ENCODE measurements at regions not wholly inside any gene's neighbourhood (a gene's known extent, or its start where the extent isn't known, plus 50 kb on each side); places are given as distances from the start of the nearest gene placed in this dataset.

DNA sequence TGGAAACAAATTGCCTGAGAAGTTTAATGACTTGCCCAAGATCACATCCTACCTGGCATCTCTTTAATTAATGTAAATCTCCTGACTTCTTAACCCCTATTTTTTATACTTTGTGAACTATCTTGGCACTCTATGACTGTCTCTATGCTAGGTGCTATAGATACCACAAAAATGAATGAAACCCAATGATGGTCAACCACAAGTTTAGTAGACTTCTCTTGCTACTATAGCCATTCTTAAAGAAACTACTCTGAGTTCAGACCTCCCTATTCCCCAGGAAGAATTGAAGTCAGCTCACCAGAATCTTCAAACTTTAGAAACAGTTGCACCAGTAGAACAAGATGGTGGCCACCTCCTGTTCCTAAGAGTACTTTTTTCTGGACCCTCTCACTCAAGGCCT, 191.1 kb downstream of the RSL24D1 start:
- H3K36me3 Mint-ChIP-seq: no peaks in the 10 kb centered on the region
- Histone ChIP-seq H4K20me1 (ENCODE audit: insufficient read depth, low read length) (no peaks in the 10 kb centered on the region), H3K4me2 (replicated peaks; ENCODE audit: extremely low read depth, low read length, poor library complexity, severe bottlenecking) (no peak overlapping the region), H3K36me3 (replicated peaks in 1 of 2; ENCODE audit: control insufficient read depth in 1 of 2, insufficient read depth in 2 of 2, low read length in 2 of 2) (no peaks in the 10 kb centered on the region), H3K79me2 (ENCODE audit: insufficient read depth, low read length) (no peaks in the 10 kb centered on the region), H3K9ac (ENCODE audit: insufficient read depth, low read length, poor library complexity, severe bottlenecking) (no peak overlapping the region), H3K27me3 (ENCODE audit: control insufficient read depth in 2 of 2, insufficient read depth in 2 of 2, low read length in 2 of 2) (no peaks in the 10 kb centered on the region), H2AFZ (ENCODE audit: insufficient read depth, low read depth, low read length, poor library complexity, severe bottlenecking) (no peak overlapping the region), H3K4me1 (ENCODE audit: control insufficient read depth in 1 of 2, insufficient read depth in 2 of 2, low read length in 2 of 2) (peaks cover 0 to 11% of the 10 kb centered on the region in 2 donors), H3K9me3 (replicated peaks in 1 of 2; ENCODE audit: control insufficient read depth in 1 of 2, insufficient read depth in 1 of 2, low read length in 2 of 2) (peaks cover 0 to 8% of the 10 kb centered on the region in 2 donors), H3K4me3 (replicated peaks in 1 of 3; ENCODE audit: low read depth in 2 of 3, low read length in 3 of 3) (no peak overlapping the region), H3K27ac (ENCODE audit: low read depth in 1 of 2, low read length in 2 of 2) (no peak overlapping the region)
- no peak for DNase-seq
- intact Hi-C loops (cut with micrococcal nuclease): no loop called here
- peaks cover under 1 to 18% (median 3%) of the 10 kb centered on the region in 7 donors for H3K9me3 Mint-ChIP-seq
- H3K27ac Mint-ChIP-seq: no peak overlapping the region
- TF ChIP-seq, protein P1, sequence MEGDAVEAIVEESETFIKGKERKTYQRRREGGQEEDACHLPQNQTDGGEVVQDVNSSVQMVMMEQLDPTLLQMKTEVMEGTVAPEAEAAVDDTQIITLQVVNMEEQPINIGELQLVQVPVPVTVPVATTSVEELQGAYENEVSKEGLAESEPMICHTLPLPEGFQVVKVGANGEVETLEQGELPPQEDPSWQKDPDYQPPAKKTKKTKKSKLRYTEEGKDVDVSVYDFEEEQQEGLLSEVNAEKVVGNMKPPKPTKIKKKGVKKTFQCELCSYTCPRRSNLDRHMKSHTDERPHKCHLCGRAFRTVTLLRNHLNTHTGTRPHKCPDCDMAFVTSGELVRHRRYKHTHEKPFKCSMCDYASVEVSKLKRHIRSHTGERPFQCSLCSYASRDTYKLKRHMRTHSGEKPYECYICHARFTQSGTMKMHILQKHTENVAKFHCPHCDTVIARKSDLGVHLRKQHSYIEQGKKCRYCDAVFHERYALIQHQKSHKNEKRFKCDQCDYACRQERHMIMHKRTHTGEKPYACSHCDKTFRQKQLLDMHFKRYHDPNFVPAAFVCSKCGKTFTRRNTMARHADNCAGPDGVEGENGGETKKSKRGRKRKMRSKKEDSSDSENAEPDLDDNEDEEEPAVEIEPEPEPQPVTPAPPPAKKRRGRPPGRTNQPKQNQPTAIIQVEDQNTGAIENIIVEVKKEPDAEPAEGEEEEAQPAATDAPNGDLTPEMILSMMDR (IDR thresholded peaks at IDR 0.05): no peak
- no peak overlapping the region for H3K4me3 Mint-ChIP-seq
- H3K27me3 Mint-ChIP-seq (ENCODE audit: low read depth in 3 of 3): peaks cover 0 to 4% (median 0%) of the 10 kb centered on the region in 3 donors
- H3K4me1 Mint-ChIP-seq: peaks cover 3% of the 10 kb centered on the region

DNA sequence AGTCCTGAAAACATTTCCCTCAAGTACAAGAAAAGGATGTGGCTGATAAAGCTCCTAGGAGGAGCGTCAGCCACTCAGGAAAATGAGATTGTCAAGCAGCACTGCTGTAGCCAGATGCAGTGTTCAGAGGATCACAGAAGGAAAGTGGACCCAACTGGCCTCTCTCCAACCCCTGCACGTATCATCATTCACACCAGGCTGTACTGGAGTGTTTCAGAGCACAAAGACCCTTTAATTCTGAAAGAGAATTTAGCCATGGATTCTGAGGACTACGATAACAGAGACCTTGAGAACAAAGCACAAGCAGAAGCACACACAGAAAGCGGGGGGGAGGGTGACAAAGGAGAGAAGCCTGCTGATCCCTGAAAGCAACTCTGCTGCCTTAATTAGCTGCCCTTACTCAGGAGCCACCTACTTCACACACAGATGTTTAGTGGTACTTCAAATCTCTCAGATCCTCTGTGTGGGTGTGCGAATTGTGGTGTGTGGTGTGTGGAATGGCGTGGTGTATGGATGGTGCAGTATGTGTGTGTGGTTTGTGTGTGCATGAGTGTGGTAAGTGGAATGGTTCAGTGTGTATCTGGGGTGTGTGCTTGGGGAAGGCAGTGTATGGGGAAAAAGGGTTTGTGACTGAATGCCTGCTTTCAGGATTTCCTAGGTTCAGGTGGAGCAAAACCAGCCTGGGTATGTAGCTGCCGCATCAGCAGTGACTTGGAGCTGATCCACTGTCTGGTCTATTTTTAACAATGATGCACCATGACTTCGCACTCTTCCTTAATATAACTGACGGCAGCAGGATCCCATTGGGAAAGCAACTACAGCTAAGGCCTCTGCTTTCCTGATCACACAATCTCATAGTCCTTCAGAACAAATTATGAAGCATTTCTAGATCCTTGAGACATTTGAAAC, 192.5 kb downstream of the RSL24D1 start:
- Histone ChIP-seq H2AFZ (ENCODE audit: insufficient read depth, low read depth, low read length, poor library complexity, severe bottlenecking) (no peak overlapping the region), H3K4me2 (replicated peaks; ENCODE audit: extremely low read depth, low read length, poor library complexity, severe bottlenecking) (no peak overlapping the region), H3K9ac (ENCODE audit: insufficient read depth, low read length, poor library complexity, severe bottlenecking) (no peak overlapping the region), H3K9me3 (replicated peaks in 1 of 2; ENCODE audit: control insufficient read depth in 1 of 2, insufficient read depth in 1 of 2, low read length in 2 of 2) (peaks cover 0 to 8% of the 10 kb centered on the region in 2 donors), H3K79me2 (ENCODE audit: insufficient read depth, low read length) (no peaks in the 10 kb centered on the region), H4K20me1 (ENCODE audit: insufficient read depth, low read length) (no peaks in the 10 kb centered on the region), H3K27ac (ENCODE audit: low read depth in 1 of 2, low read length in 2 of 2) (no peak overlapping the region), H3K4me1 (ENCODE audit: control insufficient read depth in 1 of 2, insufficient read depth in 2 of 2, low read length in 2 of 2) (peaks cover 0 to 11% of the 10 kb centered on the region in 2 donors), H3K27me3 (ENCODE audit: control insufficient read depth in 2 of 2, insufficient read depth in 2 of 2, low read length in 2 of 2) (no peaks in the 10 kb centered on the region), H3K36me3 (replicated peaks in 1 of 2; ENCODE audit: control insufficient read depth in 1 of 2, insufficient read depth in 2 of 2, low read length in 2 of 2) (no peaks in the 10 kb centered on the region), H3K4me3 (replicated peaks in 1 of 3; ENCODE audit: low read depth in 2 of 3, low read length in 3 of 3) (no peak overlapping the region)
- Mint-ChIP-seq H3K27me3 (ENCODE audit: low read depth in 3 of 3) (peaks cover 0 to 4% (median 0%) of the 10 kb centered on the region in 3 donors), H3K4me1 (peaks cover 3% of the 10 kb centered on the region), H3K9me3 (peaks cover 2 to 18% (median 4%) of the 10 kb centered on the region in 7 donors), H3K27ac (no peak overlapping the region), H3K36me3 (no peaks in the 10 kb centered on the region), H3K4me3 (no peak overlapping the region)
- WGBS (ENCODE audit: insufficient coverage): 100% methylated on average over 7 of the region's 9 CpGs
- TF ChIP-seq, protein P1 (IDR thresholded peaks at IDR 0.05): no peak
- intact Hi-C loops (cut with micrococcal nuclease): no loop called here
- DNase-seq: no peak
